Fibroblast of the aortic adventitia (primary cell): ENCODE measurements at regions not wholly inside any gene's neighbourhood (a gene's known extent, or its start where the extent isn't known, plus 50 kb on each side); places are given as distances from the start of the nearest gene placed in this dataset.

ENCODE experiments used
- DNase-seq: peaks from one replicate; pipeline ENCODE4 v3.0.0-alpha.2; 2010; ENCODE audit warnings: low read depth
- H3K4me3 ChIP-seq: 2 replicates; pipeline ENCODE4 v1.5.1; 2011; ENCODE audit warnings: low read depth, mild to moderate bottlenecking, control low read depth, low read length, moderate library complexity
- CTCF ChIP-seq: IDR thresholded peaks from 2 replicates; pipeline ENCODE4 v1.5.1; 2011; ENCODE audit warnings: mild to moderate bottlenecking, low read length, control low read depth, inconsistent platforms; ENCODE audit not compliant: insufficient read depth

GRCh38 chr13:22232186-22232585 is 561.3 kb downstream of the FGF9 start:
- no peak for TF ChIP-seq CTCF
- no peak overlapping the region for H3K4me3 ChIP-seq
- no peak for DNase-seq

GRCh38 chr13:22235285-22235949 is 564.5 kb downstream of the FGF9 start:
- H3K4me3 ChIP-seq: no peak overlapping the region
- no peak for TF ChIP-seq CTCF
- no peak for DNase-seq

GRCh38 chr13:22235950-22236290 is 565.0 kb downstream of the FGF9 start:
- DNase-seq: no peak
- no peak overlapping the region for H3K4me3 ChIP-seq
- no peak for TF ChIP-seq CTCF

GRCh38 chr13:22238269-22238668 is 567.4 kb downstream of the FGF9 start:
- no peak for TF ChIP-seq CTCF
- no peak for DNase-seq

GRCh38 chr13:22240716-22241115 is 569.8 kb downstream of the FGF9 start:
- TF ChIP-seq CTCF: no peak
- no peak for DNase-seq
- H3K4me3 ChIP-seq: no peak overlapping the region

More at GRCh38 chr13:22238269-22238668, 567.4 kb downstream of the FGF9 start:
- no peak overlapping the region for H3K4me3 ChIP-seq

- no peak for DNase-seq
- no peak for TF ChIP-seq CTCF
Observed at GRCh38 chr13:22243469-22244163, 572.7 kb downstream of the FGF9 start.

More at GRCh38 chr13:22243469-22244163, 572.7 kb downstream of the FGF9 start:
- no peak overlapping the region for H3K4me3 ChIP-seq
